ENCODE measurements at regions not wholly inside any gene's neighbourhood (a gene's known extent, or its start where the extent isn't known, plus 50 kb on each side); places are given as distances from the start of the nearest gene placed in this dataset.
"Not testable (repeated sequence)": the region's sequence is repeated elsewhere in the genome, so short reads cannot be mapped to it uniquely, and the experiment has no call there.

DNA sequence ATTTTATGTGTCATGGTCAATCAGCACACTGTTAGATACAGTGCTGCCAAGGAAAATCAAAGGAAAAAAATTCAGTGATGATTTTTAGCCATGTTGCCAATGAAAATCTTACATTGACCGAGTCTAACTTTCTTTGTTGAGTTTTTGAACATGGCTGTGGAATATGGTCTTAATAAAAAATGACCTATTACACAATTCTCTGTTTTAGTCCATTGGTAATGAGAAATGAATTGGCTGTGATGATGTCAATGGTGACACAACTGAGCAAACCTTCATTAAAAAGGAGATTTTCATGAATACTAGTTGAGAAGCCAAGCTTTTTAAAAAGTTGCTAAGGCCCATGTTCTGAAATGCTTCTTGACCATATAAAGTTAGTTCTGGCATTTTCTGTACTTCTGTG lies 225.9 kb upstream of the GYPA start:
- intact Hi-C loops (cut with micrococcal nuclease) = no loop called here

DNA sequence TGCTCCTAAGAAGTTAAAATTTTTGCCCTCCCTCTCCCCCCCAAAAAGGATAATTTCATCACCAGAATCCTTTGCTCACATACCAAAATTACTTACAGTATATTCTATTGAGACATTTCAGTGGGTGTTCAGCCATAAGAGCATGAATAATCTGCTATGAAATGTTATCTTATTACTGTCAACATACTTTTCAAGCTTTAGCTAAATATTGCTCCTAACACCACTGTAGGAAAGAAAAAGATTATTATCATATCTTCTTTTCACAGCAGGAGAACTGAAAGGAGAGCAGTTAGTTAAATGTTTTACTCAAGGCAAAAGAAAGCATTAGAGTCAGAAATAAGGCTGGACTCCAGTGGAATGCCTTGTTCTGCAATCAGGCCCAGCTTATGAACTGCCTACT lies 231.0 kb upstream of the GYPA start:
- intact Hi-C loops (cut with micrococcal nuclease) = no loop called here

DNA sequence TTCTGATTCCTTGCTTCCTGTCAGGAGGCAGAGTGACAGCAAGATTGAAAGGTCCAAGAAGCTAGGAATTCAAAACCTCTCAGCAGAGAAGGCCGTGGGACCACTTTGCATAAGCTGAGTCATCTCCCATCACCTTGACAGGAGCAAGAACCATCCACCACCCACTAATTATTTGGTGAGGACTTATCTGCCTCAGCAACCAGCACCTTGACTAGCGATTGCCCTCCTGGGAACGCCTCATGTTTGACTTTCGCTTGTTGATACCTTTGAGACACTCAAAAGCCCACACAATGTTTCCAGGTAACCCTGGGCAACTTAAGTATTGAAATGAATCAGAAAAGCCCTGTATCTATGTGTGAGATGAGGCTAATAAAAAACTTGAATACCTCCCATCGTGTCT lies 233.5 kb upstream of the GYPA start:
- intact Hi-C loops (cut with micrococcal nuclease) = no loop called here

DNA sequence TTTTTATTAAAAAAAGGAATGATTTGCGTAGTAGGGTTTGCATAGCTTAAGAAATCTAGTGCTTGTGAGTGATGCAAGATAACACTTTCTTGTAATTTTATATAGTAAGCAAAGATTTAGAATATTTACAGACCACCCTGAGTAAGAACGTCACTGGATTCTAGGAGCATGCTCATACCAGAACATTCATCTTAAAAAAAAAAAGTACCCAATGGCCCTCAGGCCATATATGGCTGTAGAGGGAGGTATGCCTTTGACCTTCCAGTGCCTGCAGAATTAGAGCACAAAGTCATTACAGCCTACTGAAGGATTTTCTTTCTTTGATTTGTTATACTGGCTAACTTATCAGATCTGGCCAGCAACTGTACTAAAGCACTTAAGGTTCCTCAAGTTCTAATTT lies 236.3 kb upstream of the GYPA start:
- intact Hi-C loops (cut with micrococcal nuclease) = no loop called here

DNA sequence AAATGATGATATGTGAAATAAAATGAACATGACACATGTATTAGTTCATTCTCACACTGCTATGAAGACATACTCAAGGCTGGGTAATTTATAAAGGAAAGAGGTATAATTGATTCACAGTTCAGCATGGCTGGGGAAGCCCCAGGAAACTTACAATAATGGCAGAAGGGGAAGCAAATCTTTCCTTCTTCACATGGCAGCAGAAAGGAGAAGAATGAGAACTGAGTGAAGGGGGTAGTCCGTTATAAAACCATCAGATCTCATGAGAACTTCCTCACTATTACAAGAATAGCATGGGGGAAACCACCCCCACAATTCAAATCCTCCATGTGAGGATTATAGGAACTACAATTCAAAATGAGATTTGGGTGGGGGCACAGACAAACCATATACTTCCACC lies 243.9 kb upstream of the GYPA start:
- intact Hi-C loops (cut with micrococcal nuclease) = no loop called here

DNA sequence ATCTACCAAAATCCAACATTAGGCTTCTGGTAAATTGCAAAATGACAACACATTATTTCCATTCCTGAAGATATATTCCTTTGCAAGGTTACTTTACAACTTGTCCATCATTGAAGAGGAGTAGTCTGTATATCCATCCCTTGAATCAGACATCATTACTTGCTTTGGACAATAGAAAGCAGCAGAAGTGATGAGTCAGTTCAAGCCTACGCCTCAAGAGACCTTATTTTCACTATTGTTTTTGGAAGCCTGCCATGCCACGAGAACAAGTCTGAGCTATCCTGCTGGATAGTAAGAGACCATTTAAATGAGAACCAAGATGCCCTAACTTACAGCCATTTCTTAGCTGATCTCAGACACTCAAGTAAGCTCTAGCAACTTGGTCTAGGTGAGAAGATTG lies 246.0 kb upstream of the HHIP start:
- intact Hi-C loops (cut with micrococcal nuclease) = no loop called here

DNA sequence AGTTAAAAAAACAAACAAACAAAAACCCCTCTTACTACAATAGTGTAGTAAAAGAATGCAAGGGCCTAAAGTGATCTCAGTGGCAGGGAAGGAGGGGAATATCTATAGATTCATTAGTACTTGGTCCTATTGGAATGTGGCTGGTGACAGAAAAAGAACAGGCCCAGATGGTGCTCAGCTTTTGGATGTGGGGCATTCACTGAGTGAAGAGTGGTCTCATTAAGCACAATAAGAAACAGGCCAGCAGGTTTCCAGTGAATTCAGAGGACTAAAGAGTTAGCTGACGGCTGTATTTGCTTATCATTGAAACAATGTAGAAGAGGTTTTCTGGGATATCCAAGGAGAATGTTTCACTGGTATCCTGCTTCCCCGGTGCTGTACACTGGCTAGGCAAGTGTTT lies 243.8 kb upstream of the HHIP start:
- intact Hi-C loops (cut with micrococcal nuclease) = no loop called here

DNA sequence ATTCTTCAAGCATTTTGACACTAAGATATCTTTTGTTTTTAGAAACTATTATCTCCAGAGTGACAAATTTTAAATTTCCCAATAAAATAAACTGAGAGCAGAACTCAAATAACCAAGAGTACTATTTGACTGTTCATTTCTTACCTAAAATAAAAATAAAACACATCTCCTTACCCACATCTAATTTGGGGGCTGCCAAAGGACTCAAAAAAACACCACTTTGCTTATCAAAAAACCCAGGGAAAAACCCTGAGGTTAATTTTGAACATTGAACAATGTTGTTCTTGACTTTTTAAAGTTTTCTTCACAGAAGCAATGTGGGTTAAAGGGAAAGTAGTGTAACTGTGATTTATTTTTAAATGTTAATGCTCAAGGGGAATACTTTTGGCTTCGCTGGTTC lies 243.0 kb upstream of the HHIP start:
- intact Hi-C loops (cut with micrococcal nuclease) = no loop called here

DNA sequence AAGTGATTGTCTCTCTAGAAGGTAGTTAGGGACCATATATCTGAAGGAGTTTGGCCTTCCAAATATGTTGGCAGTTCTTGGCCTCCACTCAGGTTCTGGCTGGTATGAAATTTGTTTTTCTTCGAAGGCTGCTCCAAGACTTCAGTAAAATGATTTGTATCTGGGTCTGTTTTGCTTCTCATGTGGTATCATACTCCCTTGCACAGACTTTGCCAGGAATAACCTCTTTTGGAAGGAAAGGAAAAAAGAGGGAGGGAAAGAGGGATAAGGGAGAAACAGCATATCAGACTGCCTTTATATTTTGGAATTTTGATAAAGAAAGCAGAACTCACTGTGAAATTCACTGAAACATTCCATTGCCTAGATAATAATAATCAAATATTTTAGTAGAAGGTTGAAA lies 242.1 kb upstream of the HHIP start:
- intact Hi-C loops (cut with micrococcal nuclease) = no loop called here

DNA sequence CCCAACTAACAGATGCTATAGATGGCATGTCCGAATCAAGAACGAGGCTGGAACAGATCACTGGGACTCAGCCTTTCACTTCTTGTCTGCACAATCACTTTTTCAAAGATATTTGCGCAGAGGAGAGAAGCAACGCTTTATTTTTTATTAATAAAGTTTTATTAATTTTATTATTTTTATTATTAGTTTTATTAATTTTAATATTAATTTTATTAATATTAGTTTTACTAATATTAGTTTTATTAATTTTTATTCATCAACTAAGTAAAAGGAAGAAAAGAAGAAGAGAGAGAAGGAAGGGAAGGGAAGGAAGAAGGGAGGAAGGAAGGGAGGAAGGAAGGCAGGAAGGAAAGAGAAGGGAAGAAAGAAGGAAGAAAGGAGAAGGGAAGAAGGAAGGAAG lies 236.4 kb upstream of the HHIP start:
- intact Hi-C loops (cut with micrococcal nuclease) = no loop called here

DNA sequence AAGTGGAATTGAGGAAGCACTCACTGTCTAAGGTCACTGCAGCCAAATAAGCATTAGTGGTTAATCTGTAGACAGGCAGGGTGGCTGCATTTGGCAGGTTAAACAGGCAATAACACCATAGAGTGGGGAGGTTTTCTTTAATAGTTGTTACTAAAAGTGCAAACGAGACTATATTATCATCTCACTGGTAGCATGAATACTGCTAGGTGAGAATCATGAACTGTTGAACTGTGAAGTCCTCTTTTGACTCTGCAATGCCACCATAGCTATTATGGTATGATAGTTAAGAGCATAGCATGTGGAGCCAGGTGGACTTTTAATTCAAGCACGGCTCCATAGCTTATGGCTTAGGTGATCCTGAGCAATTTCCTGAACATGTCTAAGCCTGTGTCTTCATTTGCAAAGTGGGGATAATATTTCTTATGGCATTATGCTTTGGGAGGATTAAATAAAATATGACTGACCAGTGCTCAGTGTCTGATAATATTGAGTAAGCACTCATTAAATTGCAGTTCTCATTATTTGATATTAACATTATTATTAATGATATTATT lies 235.6 kb upstream of the HHIP start:
- intact Hi-C loops (cut with micrococcal nuclease) = loop anchor here (5.0 kb wide), 1 partner anchor 637 kb away; no protein-coding TSS in a partner anchor

DNA sequence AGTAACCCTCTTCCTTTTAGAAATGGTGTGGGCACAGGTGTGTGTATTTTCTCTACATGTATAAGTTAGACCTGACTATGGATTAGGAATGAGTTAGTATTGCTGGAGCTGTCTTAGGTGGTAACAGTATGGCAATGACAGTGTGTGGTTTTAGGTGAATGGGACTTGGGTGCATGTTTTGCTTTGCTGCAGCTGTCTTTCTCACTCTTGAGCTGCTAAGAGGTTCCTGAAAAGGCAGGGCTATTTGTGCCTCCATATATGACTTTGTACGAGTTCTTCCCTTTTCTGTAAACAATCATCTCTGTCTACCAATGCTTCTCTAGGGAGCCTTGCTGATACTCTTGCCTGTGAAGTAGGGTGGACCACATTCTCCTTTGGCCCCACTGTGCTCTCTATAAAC lies 234.8 kb upstream of the HHIP start:
- intact Hi-C loops (cut with micrococcal nuclease) = loop anchor here (5.0 kb wide), 1 partner anchor 636 kb away; no protein-coding TSS in a partner anchor

DNA sequence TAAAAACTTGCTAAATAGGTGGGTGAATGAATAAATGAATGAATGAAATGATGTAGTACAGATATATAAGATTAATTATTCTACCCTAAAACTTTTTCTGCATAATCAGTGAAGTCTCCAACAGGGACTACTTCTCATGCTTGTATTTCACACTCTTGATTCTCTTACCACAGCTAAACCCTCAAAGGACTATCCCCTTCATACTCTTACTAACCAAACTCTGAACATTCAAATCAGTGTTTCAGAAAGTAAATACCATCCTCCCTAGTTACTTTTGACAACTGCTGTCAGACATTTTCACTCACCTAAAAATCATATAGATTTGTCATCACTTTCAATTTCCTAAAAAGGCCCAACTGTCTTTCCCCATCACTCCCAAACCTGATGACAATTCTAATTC lies 234.3 kb upstream of the HHIP start:
- intact Hi-C loops (cut with micrococcal nuclease) = loop anchor here (5.0 kb wide), 1 partner anchor 636 kb away; no protein-coding TSS in a partner anchor

DNA sequence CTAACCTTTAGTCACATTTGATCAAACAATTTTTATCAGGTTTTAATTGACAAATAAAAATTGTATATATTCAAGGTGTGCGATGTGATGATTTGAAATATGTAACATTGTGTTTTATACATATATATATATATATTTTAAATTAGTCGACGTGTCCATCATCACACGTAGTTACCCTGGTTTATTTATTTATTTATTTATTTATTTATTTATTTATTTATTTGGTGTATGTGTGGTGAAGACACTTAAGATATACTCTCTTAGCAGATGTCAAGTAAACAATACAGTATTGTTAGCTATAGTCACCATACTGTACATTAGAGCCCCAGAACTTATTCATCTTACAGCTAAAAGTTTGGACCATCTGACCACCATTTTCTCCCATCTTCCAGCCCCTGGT lies 224.9 kb upstream of the HHIP start:
- intact Hi-C loops (cut with micrococcal nuclease) = no loop called here

DNA sequence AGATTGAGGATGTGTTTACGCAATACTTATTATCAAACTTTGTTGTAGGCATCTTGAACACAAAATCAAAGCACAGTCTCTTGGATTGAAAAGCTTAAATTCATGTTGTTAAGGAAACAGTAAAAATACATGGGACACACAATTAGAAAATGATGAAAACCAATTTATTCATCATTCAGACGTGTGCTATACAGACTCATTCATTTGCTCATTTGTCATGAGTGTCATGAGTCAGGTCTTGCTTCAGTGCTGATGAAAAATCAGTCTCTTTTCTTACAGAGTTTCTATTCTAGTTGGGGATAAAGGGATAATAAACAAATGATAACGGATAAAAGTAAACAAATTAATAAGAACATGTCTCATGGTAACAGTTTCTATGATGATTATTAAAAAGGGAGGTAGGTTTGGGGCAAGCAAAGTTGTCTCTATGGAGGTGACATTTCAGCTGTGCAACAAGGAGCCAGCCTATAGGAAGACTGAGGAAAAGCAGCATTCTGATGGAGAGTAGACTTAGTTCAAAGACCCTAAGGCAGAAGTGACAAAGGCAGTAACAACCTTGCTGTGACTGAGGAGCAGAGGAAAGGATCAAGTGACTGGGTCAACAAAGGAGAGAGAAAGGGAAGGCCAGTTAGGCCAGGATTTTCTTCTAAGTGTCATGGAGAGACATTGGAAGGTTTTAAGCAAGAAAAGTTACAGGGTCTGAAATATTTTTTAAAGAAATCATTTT lies 224.0 kb upstream of the HHIP start:
- intact Hi-C loops (cut with micrococcal nuclease) = no loop called here

DNA sequence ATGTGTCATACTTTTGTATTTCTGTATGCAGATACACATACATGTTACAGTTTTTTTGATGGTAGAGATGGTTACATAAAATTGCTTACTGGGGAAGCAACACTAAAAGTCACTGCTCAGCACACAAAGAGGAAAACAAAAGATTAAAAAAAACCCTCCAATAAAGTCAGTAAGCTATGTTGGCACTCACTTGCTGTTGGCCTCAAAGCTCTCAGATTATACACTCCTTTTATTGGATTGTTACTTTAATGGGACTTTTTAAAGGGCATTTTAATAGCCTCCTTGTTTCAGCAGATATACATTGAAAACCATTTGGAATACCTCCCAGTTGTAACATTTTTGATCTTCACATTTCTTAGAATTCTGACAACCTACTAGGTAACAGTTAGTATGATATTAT lies 222.0 kb upstream of the HHIP start:
- intact Hi-C loops (cut with micrococcal nuclease) = no loop called here

DNA sequence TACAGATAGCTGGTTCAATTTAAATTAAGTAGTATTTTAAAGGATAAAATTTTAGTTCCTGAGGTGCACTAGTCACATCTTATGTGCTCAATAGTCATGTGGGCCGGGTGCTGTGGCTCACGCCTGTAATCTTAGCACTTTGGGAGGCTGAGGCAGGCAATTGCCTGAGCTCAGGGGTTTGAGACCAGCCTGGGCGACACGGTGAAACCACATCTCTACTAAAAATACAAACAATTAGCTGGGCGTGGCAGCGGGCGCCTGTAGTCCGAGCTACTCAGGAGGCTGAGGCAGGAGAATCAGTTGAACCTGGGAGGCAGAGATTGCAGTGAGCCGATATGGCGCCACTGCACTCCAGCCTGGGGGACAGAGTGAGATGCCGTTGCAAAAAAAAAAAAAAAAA lies 219.9 kb upstream of the HHIP start:
- intact Hi-C loops (cut with micrococcal nuclease) = not testable (repeated sequence)

DNA sequence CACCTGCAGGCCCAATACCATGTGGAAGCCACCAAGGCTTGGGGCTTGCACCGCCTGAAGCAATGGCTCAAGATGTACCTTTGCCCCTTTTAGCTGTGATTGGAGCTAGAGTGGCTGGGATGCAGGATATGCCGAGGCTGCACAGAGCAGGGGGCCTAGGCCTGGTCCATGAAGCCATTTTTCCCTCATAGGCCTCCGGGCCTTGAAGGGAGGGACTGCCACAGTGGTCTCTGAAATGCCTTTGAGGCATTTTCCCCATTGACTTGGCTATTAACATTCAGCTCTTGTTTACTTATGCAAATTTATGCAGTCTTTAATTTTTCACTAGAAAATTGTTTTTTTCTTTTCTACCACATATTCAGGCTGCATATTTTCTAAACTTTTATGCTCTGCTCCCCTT lies 203.2 kb upstream of the HHIP start:
- intact Hi-C loops (cut with micrococcal nuclease) = no loop called here

DNA sequence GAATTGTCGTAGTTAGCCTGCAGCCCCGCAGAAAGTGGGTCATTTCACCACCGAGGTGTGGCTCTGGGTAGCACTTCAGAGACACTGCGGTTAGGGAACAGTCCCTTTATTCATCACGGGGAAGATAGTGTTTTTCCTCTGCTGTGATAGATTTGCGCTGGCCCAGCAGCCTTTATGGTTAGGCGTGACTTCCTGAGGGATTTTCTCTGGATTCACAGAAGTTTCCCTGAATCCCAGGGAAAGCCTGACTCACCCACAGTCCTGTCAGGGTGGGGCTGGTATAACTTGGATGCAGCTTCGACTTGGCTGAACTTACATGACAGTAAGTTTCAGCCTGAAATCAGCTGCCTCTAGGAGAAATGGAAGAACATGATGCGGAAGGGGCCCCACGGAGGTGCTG lies 196.3 kb upstream of the HHIP start:
- intact Hi-C loops (cut with micrococcal nuclease) = no loop called here

DNA sequence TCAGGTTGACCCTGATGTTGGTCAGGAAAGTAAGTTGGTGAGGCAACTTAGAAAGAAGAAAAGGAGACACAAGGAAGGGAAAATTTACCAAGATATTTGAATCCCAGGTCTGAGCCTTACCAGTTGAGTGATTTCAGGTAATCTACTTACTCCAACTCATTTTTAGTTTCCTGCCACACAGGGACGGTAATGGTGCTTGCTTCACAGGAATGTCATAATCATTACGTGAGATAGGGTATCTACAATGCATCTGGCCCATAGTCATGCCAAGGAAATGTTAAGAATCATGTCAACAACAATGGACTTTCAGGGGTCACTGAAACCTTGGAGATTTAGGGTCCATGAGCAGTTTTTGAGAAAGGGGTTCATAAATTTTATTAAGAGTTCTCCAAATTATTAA lies 195.4 kb upstream of the HHIP start:
- intact Hi-C loops (cut with micrococcal nuclease) = no loop called here

DNA sequence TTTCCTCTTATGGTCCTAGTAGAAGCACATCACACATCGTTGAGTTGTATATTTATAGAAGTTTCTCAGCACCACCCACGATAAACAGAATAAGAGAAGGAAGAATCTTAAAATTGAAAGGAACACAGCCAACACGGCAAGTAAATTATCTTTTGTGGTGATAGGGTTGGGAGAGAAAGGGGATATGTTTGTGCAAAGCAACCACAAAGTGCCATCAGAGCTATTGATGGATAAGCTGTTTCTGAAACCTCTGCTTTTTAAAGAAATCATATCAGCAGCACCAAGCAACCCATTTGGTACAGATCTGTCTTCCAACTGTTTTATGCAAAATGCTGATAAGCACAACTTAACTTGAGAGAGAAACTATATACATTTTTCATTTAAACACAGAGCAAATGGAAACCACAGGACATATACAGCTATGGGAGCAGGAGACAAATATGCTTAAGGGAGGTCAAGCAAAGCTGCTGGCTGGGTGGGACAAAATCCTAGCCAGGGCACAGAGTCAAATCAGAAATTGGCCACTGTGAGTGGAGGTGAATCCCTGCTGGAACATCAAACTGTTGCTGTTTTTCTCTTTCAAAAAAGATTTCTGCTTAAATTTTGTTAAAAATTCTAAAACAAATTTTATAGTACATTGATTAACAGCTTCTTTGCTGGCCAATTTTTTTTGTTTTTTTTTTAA lies 194.0 kb upstream of the HHIP start:
- intact Hi-C loops (cut with micrococcal nuclease) = no loop called here

DNA sequence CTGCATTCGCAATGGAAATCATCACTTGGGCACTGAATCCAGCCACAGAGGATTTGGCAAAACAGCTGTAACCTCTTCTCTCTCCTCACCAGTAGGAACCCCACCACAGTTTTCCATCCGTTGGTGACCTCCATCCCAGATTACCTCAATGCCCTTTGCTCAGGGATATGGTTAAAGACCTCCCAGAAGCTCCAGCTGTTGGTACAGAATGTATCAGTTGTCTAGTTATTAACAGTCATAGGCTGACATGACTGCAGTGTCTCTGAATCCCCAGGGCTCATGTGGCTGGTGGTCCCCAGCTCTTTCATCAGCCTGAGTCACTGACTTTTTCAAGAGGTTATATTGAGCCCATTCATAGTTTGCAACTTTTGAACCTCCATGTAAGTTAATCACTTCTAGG lies 189.8 kb upstream of the HHIP start:
- intact Hi-C loops (cut with micrococcal nuclease) = no loop called here

DNA sequence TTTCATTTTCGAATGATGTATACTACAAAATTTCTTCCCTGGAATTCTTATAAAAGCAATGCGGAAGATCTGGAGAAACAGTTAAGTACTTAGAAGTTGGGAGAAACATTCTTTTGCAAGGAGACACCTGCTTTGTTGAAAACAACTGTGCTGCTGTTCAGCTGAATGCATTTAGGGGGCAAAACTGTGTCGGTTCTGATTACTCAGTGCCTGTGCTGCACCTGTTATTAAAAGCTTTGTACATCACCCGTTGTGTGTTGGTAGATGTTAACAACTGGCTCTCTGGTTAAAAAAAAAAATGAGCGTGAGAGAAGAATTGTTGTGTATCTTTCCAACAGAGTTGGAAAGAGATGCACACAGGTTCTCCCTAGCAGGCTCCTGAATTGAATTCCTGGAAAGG lies 184.1 kb upstream of the HHIP start:
- intact Hi-C loops (cut with micrococcal nuclease) = no loop called here

All from T-helper 2 cell treated with Interferon-gamma antibody and Interleukin-4, amounts not matched to agents 100 ng/mL and 5 ng/mL, for 36 hours (primary cell).